HG02981 (cell line): ENCODE measurements at regions not wholly inside any gene's neighbourhood (a gene's known extent, or its start where the extent isn't known, plus 50 kb on each side); places are given as distances from the start of the nearest gene placed in this dataset.
"Not testable (repeated sequence)": the region's sequence is repeated elsewhere in the genome, so short reads cannot be mapped to it uniquely, and the experiment has no call there.

Experiments used
- ATAC-seq: cut with Tn5 transposase; IDR thresholded peaks from one replicate; pipeline ENCODE4 v1.9.1; 2021; ENCODE audit warnings: mild to moderate bottlenecking, moderate library complexity; ENCODE audit not compliant: unreplicated experiment

DNA sequence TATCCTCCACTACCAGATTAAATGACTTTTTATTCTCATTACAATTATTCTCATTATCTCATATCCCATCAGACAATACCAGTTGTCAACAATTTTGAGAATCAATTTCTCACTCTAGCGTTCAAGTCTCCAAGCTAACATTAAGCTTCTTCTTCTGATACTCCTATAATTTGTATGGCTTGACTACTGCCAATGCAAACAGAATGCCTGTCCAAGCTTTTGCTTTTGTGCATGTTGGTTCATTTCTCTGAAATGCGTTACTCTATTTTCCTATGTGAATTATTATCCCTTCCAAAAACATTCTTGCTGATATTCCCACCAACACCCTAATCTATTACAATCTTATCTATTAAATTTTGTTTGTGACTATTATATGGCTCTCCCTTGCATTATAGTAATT lies 1602.3 kb downstream of the C4orf33 start:
- no peak for ATAC-seq

GRCh38 chr4:130699004-130699403 lies 1603.1 kb downstream of the C4orf33 start:
- peak; percentile 53 for ATAC-seq

- ATAC-seq = no peak
Measured at GRCh38 chr4:130703211-130703935, 1607.4 kb downstream of the C4orf33 start.

GRCh38 chr4:130705023-130705422 lies 1609.1 kb downstream of the C4orf33 start:
- ATAC-seq = no peak

- ATAC-seq = no peak
Measured at GRCh38 chr4:130712038-130712437, 1616.1 kb downstream of the C4orf33 start.

DNA sequence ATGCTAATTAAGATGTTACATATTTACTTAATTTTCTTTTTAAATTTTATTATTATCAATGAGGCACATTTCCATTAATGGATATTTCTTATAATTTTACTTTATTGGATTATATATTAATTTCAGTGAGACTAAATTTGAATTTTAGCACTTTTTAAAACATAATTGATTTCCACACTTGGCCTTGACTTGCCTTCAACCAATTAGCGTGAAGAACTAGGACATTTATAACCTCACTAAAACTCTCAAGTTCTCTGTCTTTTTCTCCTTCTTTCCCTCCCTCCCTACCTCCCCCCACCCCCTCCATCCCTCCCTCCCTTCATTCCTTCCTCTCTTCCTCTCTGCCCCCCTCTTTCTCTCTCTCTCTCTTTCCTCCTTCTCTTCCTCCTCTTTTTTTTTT lies 1618.1 kb downstream of the C4orf33 start:
- ATAC-seq = no peak

- ATAC-seq = no peak
Measured at GRCh38 chr4:130722361-130722760, 1626.4 kb downstream of the C4orf33 start.

GRCh38 chr4:130736436-130737185 lies 1640.7 kb downstream of the C4orf33 start:
- ATAC-seq = no peak

DNA sequence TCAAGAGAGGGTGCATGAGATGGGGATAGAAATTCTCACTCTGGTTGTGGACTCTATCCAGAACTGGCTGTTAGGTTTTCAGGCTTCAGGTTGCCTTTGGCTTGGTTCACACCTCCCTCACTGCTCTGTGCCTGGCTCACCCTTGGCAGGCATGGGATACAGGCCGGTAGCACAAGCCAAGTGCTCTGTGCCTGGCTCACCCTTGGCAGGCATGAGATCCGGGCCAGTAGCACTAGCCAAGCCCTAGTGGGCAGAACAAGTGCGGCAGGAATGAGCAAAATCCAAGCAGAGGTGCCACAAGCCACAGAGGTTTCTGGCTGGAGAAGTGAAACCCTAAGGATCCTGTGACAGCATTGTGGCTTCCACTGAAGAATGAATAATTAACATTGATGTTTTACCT lies 1642.3 kb downstream of the C4orf33 start:
- ATAC-seq = no peak

DNA sequence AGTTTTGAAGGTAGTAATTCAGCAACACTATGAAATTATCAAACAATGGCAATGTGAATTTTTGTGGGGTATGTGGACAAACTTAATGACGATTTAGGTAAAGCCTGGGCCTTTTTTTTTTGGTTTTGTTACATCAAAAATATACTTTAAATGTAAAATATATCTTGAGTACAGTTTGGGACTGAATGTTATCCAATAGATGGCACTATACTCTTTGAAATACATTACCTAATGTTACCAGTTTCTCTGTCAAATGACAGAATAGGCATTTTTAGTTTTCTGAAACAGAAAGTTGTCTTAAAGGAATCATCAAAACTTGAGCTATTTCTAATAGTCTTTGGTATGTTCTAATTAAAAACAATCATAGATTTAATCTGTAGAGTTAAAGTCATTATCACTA lies 1651.9 kb downstream of the C4orf33 start:
- no peak for ATAC-seq

DNA sequence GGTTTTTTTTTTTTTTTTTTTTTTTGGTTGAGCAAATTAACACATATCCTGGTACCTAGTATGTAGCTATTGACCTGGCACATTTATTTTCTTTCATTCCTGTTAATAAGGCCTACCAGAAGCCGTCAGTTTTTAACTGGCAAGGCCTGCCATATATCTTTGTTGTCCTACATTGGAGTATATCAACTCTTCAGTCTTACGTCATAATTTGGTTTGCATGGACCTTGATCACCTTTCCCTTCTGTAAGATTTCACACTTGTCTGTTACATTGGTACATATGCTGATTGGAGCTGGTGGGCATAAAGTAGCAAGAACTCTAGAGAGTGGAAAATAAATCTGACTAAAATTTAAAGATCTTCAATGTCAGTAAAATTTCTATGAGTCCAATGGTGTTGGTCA lies 1658.0 kb downstream of the C4orf33 start:
- ATAC-seq = no peak

GRCh38 chr4:130760246-130760645 lies 1664.3 kb downstream of the C4orf33 start:
- ATAC-seq = no peak

GRCh38 chr4:130767384-130767783 lies 1671.4 kb downstream of the C4orf33 start:
- ATAC-seq = not testable (repeated sequence)

DNA sequence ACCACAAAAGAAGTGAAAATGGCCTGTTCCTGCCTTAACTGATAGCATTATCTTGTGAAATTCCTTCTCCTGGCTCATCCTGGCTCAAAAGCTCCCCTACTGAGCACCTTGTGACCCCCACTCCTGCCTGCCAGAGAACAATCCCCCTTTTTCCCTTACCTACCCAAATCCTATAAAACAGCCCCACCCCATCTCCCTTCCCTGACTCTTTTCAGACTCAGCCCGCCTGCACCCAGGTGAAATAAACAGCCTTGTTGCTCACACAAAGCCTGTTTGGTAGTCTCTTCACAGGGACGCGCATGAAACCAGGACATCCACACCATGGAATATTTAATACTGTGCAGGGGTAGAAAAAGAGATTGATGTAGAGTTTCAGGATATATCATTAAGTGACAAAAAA lies 1677.0 kb downstream of the C4orf33 start:
- not testable (repeated sequence) for ATAC-seq

DNA sequence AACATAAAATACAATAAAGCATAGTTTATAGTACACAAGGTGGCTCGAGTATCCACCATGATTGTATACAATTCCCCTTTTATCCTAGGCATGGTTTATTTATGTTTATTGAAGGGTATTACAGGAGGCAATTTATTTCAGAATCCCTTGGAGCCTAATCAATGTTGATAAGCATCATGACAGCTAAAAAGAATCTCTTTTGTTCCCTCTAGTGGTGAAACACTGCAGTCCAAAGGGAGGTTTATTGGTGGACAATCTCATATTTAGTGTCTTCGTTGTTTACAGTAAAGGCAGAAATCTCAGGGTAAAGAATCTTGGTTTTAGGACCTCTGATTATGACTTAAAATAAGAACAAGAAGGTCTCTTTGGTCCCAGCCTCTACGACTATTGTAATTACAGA lies 1712.5 kb downstream of the C4orf33 start:
- peak; percentile 49 for ATAC-seq

- ATAC-seq = no peak
Measured at GRCh38 chr4:130812117-130812765, 1716.3 kb downstream of the C4orf33 start.

DNA sequence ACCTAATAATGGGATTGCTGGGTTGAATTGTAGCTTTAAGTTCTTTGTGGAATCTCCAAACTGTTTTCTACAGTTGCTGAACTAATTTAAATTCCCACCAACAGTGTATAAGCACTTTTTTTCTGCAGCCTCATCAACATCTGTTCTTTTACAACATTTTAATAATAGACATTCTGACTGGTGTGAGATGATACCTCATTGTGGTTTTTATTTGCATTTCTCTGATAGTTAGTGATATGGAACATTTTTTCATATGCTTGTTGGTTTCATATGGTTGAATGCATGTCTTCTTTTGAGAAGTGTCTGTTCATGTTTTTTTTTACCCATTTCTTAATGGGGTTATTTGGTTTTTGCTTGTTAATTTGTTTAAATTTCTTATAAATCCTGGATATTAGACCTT lies 1718.9 kb downstream of the C4orf33 start:
- ATAC-seq = peak; percentile 71

- ATAC-seq = no peak
Measured at GRCh38 chr4:130820448-130820847, 1724.5 kb downstream of the C4orf33 start.

DNA sequence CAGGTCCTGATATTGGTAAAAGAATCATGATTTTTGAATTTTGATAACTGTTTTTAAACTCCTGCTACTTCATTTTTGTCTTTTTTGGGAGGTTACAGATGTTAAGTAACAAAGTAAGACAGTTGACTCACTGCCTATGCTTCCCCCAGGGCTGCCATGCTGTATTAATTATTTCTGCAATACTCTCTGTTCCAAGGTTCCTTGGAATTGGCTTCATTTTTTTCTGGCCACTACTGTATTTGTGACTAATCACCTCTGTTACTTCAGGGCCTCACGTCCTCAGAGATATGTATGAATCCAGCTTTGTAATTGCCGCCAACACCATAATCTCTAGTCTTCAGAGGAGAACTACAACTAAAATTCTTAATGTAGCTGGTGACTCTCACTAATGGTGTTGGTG lies 1729.3 kb downstream of the C4orf33 start:
- ATAC-seq = no peak

DNA sequence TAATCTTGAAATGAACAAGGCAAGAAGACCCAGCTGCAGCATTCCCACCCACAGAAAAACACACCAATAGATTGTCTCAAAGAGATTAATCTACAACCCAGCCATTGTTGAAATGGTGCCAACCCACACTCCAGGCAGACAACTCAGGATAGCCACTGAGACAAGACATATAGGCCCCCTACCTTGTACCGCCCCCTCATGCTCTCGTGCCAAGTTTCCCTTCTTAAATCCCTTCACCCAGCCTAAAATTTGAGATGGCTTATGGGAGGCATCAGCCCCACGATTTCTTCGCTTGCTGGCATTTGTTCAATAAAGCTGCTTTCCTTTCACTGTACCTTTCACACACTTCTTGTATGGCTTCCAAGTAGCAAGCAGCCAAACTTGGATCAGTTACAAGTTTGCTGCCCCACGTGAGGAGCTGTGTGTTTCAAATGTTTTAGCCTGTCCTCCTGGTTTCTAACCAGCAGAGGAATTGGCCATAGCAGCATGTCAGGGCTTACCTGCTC lies 1754.1 kb downstream of the C4orf33 start:
- ATAC-seq = no peak

- ATAC-seq = no peak
Measured at GRCh38 chr4:130851107-130851506, 1755.2 kb downstream of the C4orf33 start.

- ATAC-seq = no peak
Measured at GRCh38 chr4:130851932-130852331, 1756.0 kb downstream of the C4orf33 start.
